HEK293 (cell line): ENCODE measurements at regions not wholly inside any gene's neighbourhood (a gene's known extent, or its start where the extent isn't known, plus 50 kb on each side); places are given as distances from the start of the nearest gene placed in this dataset.

ENCODE experiments used
- CTCF ChIA-PET: fragments of 350-600 bp; formaldehyde crosslinking; extraction: SDS; loops from one replicate; lab custom pipeline; 2021; ENCODE audit warnings: antibody characterized with exemption; lab: Yijun Ruan, JAX
- POLR2A ChIA-PET: fragments of 300-600 bp; formaldehyde crosslinking; extraction: SDS; loops from one replicate; lab custom pipeline; 2020; ENCODE audit warnings: antibody characterized with exemption, inconsistent platforms; lab: Yijun Ruan, JAX
- H3K27ac ChIP-seq: fragments of 200-500 bp; sonication (Bioruptor generic); 2 replicates; pipeline ENCODE4 v1.5.1; 2014; ENCODE audit warnings: low read depth, low read length, control low read depth, inconsistent platforms; ENCODE audit errors: extremely low read depth
- H3K36me3 ChIP-seq, 2 experiments: fragments of 200-500 bp in 1 of 2; sonication (Bioruptor generic) in 1 of 2; 1 replicate in 1 of 2; 2 replicates in 1 of 2; pipeline ENCODE4 v1.5.1; 2014 to 2017; ENCODE audit warnings: inconsistent platforms in 2 of 2, low read length in 2 of 2; ENCODE audit not compliant: control insufficient read depth in 2 of 2, insufficient read depth in 1 of 2
- H3K4me1 ChIP-seq: fragments of 200-500 bp; sonication (Bioruptor generic); 2 replicates; pipeline ENCODE4 v1.5.1; 2014; ENCODE audit warnings: mild to moderate bottlenecking, low read length, inconsistent platforms; ENCODE audit not compliant: control insufficient read depth, insufficient read depth
- H3K4me3 ChIP-seq: 2 replicates; pipeline ENCODE4 v1.5.1; 2011; ENCODE audit warnings: low read depth, mild to moderate bottlenecking, control low read depth, low read length, moderate library complexity
- H3K9me3 ChIP-seq: fragments of 200-500 bp; sonication (Bioruptor generic); 2 replicates; pipeline ENCODE4 v1.5.1; 2014; ENCODE audit warnings: low read depth, low read length, inconsistent platforms; ENCODE audit not compliant: control insufficient read depth, insufficient read depth
- BCL11A ChIP-seq: fragments of 450-650 bp; formaldehyde crosslinking; IDR thresholded peaks from 2 replicates; pipeline ENCODE4 v1.5.1; 2016; ENCODE audit warnings: low read depth, missing biosample characterization, missing genetic modification characterization
- BCL11B ChIP-seq: fragments of 450-650 bp; formaldehyde crosslinking; IDR thresholded peaks from 2 replicates; pipeline ENCODE4 v1.5.1; 2016; ENCODE audit warnings: low read depth, missing biosample characterization, missing genetic modification characterization
- ELK4 ChIP-seq: IDR thresholded peaks from 2 replicates; pipeline ENCODE4 v1.6.1; 2011; ENCODE audit warnings: mild to moderate bottlenecking, low read depth, low read length, borderline replicate concordance
- TCF7L2 ChIP-seq: IDR thresholded peaks from 2 replicates; pipeline ENCODE4 v1.6.1; 2011; ENCODE audit warnings: low read depth, mild to moderate bottlenecking, inconsistent platforms, low read length, moderate library complexity, borderline replicate concordance
- ZBTB8A ChIP-seq: fragments of 450-650 bp; formaldehyde crosslinking; IDR thresholded peaks from 2 replicates; pipeline ENCODE4 v1.5.1; 2016; ENCODE audit warnings: missing biosample characterization, missing genetic modification characterization
- ZNF133 ChIP-seq: fragments of 450-650 bp; formaldehyde crosslinking; IDR thresholded peaks from 2 replicates; pipeline ENCODE4 v1.5.1; 2016; ENCODE audit warnings: missing biosample characterization, missing genetic modification characterization
- ZNF148 ChIP-seq: fragments of 450-650 bp; formaldehyde crosslinking; IDR thresholded peaks from 2 replicates; pipeline ENCODE4 v1.5.0; 2017; ENCODE audit warnings: missing biosample characterization, missing genetic modification characterization, borderline replicate concordance
- ZNF174 ChIP-seq: fragments of 450-650 bp; formaldehyde crosslinking; IDR thresholded peaks from 2 replicates; pipeline ENCODE4 v1.5.0; 2017; ENCODE audit warnings: missing biosample characterization, mild to moderate bottlenecking, missing genetic modification characterization
- ZNF354C ChIP-seq: fragments of 450-650 bp; formaldehyde crosslinking; IDR thresholded peaks from 2 replicates; pipeline ENCODE4 v1.5.1; 2016; ENCODE audit warnings: missing biosample characterization, missing genetic modification characterization, low read depth, borderline replicate concordance
- ZNF366 ChIP-seq: fragments of 450-650 bp; formaldehyde crosslinking; conservative IDR thresholded peaks from 2 replicates; pipeline ENCODE4 v1.5.1; 2016; ENCODE audit warnings: missing biosample characterization, missing genetic modification characterization
- ZNF529 ChIP-seq: fragments of 450-650 bp; formaldehyde crosslinking; IDR thresholded peaks from 2 replicates; pipeline ENCODE4 v1.5.1; 2017; ENCODE audit warnings: missing genetic modification characterization, missing biosample characterization; ENCODE audit not compliant: insufficient replicate concordance
- ZNF560 ChIP-seq: fragments of 450-650 bp; formaldehyde crosslinking; IDR thresholded peaks from 2 replicates; pipeline ENCODE4 v1.5.1; 2017; ENCODE audit warnings: missing biosample characterization, missing genetic modification characterization, borderline replicate concordance
- ZNF623 ChIP-seq: fragments of 450-650 bp; formaldehyde crosslinking; IDR thresholded peaks from 2 replicates; pipeline ENCODE4 v1.5.1; 2016; ENCODE audit warnings: missing biosample characterization, missing genetic modification characterization
- ZNF654 ChIP-seq: fragments of 450-650 bp; formaldehyde crosslinking; IDR thresholded peaks from 2 replicates; pipeline ENCODE4 v1.5.1; 2016; ENCODE audit warnings: low read depth, missing biosample characterization, missing genetic modification characterization
- ZNF670 ChIP-seq: fragments of 450-650 bp; formaldehyde crosslinking; IDR thresholded peaks from 2 replicates; pipeline ENCODE4 v1.5.1; 2016; ENCODE audit warnings: missing biosample characterization, missing genetic modification characterization, low read depth
- TF ChIP-seq, protein P1 (sequence below): sonication (generic); formaldehyde crosslinking; IDR thresholded peaks from 2 replicates; pipeline ENCODE4 v1.8.1; 2022; ENCODE audit warnings: mild to moderate bottlenecking, moderate library complexity, missing genetic modification reagents
- TF ChIP-seq, protein P2 (sequence below): fragments of 450-650 bp; formaldehyde crosslinking; IDR thresholded peaks from 2 replicates; pipeline ENCODE4 v1.5.1; 2016; ENCODE audit warnings: missing biosample characterization, missing genetic modification characterization, low read depth
- TF ChIP-seq, protein P3 (sequence below): fragments of 450-650 bp; formaldehyde crosslinking; conservative IDR thresholded peaks from 2 replicates; pipeline ENCODE4 v1.5.1; 2016; ENCODE audit warnings: low read depth, missing biosample characterization, missing genetic modification characterization
- TF ChIP-seq, protein P4 (sequence below): fragments of 450-650 bp; formaldehyde crosslinking; IDR thresholded peaks from 2 replicates; pipeline ENCODE4 v1.5.1; 2016; ENCODE audit warnings: missing biosample characterization, missing genetic modification characterization
- TF ChIP-seq, protein P5 (sequence below): fragments of 450-650 bp; formaldehyde crosslinking; IDR thresholded peaks from 2 replicates; pipeline ENCODE4 v1.5.1; 2017; ENCODE audit warnings: missing biosample characterization, missing genetic modification characterization
- TF ChIP-seq, protein P6 (sequence below): fragments of 450-650 bp; formaldehyde crosslinking; IDR thresholded peaks from 2 replicates; pipeline ENCODE4 v1.5.1; 2016; ENCODE audit warnings: missing biosample characterization, missing genetic modification characterization

GRCh38 chr6:1503811-1504210 is 105.9 kb upstream of the FOXC1 start (continued):
- TF ChIP-seq ZNF174 (no peak), ZNF148 (tag by site-specific recombination) (no peak), ZNF354C (tag by site-specific recombination) (no peak), ELK4 (no peak), ZNF133 (tag by site-specific recombination) (no peak)
- TF ChIP-seq, protein P1, sequence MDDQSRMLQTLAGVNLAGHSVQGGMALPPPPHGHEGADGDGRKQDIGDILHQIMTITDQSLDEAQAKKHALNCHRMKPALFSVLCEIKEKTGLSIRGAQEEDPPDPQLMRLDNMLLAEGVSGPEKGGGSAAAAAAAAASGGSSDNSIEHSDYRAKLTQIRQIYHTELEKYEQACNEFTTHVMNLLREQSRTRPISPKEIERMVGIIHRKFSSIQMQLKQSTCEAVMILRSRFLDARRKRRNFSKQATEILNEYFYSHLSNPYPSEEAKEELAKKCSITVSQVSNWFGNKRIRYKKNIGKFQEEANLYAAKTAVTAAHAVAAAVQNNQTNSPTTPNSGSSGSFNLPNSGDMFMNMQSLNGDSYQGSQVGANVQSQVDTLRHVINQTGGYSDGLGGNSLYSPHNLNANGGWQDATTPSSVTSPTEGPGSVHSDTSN (CRISPR knock-in tag) = no peak

DNA sequence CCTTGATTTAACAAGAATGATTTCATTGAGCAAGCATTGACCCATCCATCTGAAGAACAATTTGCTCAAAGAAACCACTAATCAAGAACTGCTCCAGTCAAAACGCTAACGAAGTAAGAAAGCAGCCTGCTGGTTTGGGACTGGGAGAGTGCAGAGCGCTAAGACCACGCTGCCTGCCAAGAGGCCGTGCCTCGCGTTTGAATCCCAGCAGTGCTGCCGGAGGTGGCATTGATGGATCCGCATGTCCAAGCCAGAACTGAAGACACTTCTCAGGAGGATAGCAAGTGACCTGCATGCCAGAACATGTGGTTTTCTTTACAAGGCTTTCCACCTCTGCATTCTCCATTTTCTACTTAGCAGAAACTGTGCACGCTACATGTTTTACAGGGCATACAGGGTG is 105.2 kb upstream of the FOXC1 start:
- no peak overlapping the region for H3K4me3 ChIP-seq
- H3K4me1 ChIP-seq = no peaks in the 10 kb centered on the region
- TF ChIP-seq BCL11A (no peak), ZNF560 (tag by site-specific recombination) (no peak), ZNF623 (tag by site-specific recombination) (no peak), BCL11B (tag by site-specific recombination) (no peak), ZBTB8A (tag by site-specific recombination) (no peak), ZNF366 (no peak), ZNF529 (no peak), ZNF670 (no peak), TCF7L2 (no peak), ZNF654 (no peak), ZNF133 (tag by site-specific recombination) (no peak)
- TF ChIP-seq, protein P2, sequence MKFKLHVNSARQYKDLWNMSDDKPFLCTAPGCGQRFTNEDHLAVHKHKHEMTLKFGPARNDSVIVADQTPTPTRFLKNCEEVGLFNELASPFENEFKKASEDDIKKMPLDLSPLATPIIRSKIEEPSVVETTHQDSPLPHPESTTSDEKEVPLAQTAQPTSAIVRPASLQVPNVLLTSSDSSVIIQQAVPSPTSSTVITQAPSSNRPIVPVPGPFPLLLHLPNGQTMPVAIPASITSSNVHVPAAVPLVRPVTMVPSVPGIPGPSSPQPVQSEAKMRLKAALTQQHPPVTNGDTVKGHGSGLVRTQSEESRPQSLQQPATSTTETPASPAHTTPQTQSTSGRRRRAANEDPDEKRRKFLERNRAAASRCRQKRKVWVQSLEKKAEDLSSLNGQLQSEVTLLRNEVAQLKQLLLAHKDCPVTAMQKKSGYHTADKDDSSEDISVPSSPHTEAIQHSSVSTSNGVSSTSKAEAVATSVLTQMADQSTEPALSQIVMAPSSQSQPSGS (tag by site-specific recombination) = no peak
- TF ChIP-seq, protein P3, sequence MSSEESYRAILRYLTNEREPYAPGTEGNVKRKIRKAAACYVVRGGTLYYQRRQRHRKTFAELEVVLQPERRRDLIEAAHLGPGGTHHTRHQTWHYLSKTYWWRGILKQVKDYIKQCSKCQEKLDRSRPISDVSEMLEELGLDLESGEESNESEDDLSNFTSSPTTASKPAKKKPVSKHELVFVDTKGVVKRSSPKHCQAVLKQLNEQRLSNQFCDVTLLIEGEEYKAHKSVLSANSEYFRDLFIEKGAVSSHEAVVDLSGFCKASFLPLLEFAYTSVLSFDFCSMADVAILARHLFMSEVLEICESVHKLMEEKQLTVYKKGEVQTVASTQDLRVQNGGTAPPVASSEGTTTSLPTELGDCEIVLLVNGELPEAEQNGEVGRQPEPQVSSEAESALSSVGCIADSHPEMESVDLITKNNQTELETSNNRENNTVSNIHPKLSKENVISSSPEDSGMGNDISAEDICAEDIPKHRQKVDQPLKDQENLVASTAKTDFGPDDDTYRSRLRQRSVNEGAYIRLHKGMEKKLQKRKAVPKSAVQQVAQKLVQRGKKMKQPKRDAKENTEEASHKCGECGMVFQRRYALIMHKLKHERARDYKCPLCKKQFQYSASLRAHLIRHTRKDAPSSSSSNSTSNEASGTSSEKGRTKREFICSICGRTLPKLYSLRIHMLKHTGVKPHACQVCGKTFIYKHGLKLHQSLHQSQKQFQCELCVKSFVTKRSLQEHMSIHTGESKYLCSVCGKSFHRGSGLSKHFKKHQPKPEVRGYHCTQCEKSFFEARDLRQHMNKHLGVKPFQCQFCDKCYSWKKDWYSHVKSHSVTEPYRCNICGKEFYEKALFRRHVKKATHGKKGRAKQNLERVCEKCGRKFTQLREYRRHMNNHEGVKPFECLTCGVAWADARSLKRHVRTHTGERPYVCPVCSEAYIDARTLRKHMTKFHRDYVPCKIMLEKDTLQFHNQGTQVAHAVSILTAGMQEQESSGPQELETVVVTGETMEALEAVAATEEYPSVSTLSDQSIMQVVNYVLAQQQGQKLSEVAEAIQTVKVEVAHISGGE (tag by site-specific recombination) = no peak
- TF ChIP-seq, protein P4, sequence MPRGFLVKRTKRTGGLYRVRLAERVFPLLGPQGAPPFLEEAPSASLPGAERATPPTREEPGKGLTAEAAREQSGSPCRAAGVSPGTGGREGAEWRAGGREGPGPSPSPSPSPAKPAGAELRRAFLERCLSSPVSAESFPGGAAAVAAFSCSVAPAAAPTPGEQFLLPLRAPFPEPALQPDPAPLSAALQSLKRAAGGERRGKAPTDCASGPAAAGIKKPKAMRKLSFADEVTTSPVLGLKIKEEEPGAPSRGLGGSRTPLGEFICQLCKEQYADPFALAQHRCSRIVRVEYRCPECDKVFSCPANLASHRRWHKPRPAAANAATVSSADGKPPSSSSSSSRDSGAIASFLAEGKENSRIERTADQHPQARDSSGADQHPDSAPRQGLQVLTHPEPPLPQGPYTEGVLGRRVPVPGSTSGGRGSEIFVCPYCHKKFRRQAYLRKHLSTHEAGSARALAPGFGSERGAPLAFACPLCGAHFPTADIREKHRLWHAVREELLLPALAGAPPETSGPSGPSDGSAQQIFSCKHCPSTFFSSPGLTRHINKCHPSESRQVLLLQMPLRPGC (tag by site-specific recombination) = no peak
- TF ChIP-seq, protein P5, sequence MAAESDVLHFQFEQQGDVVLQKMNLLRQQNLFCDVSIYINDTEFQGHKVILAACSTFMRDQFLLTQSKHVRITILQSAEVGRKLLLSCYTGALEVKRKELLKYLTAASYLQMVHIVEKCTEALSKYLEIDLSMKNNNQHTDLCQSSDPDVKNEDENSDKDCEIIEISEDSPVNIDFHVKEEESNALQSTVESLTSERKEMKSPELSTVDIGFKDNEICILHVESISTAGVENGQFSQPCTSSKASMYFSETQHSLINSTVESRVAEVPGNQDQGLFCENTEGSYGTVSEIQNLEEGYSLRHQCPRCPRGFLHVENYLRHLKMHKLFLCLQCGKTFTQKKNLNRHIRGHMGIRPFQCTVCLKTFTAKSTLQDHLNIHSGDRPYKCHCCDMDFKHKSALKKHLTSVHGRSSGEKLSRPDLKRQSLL (tag by site-specific recombination) = no peak
- TF ChIP-seq, protein P6, sequence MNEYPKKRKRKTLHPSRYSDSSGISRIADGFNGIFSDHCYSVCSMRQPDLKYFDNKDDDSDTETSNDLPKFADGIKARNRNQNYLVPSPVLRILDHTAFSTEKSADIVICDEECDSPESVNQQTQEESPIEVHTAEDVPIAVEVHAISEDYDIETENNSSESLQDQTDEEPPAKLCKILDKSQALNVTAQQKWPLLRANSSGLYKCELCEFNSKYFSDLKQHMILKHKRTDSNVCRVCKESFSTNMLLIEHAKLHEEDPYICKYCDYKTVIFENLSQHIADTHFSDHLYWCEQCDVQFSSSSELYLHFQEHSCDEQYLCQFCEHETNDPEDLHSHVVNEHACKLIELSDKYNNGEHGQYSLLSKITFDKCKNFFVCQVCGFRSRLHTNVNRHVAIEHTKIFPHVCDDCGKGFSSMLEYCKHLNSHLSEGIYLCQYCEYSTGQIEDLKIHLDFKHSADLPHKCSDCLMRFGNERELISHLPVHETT (tag by site-specific recombination) = no peak
- TF ChIP-seq, all 188 proteins: peak for 0
- ChIA-PET POLR2A (no interaction called here), CTCF (interaction anchor here (0.6 kb wide), 1 partner anchor 316 kb away, joined by 3 read pairs; no protein-coding TSS in a partner anchor)
- Histone ChIP-seq H3K36me3 (no peaks in the 10 kb centered on the region), H3K9me3 (no peaks in the 10 kb centered on the region; the same call in 1 of the 2 replicates), H3K27ac (no peak overlapping the region)
